ENCODE measurements at regions not wholly inside any gene's neighbourhood (a gene's known extent, or its start where the extent isn't known, plus 50 kb on each side); places are given as distances from the start of the nearest gene placed in this dataset.

- DNase-seq: no peak
Observed at GRCh38 chr1:81128079-81128478, 672.7 kb upstream of the ADGRL2 start.

GRCh38 chr1:81126989-81127581, 673.6 kb upstream of the ADGRL2 start:
- no peak for DNase-seq

GRCh38 chr1:81125672-81126071, 675.1 kb upstream of the ADGRL2 start:
- DNase-seq: no peak

- no peak for DNase-seq
Observed at GRCh38 chr1:81121306-81121705, 679.4 kb upstream of the ADGRL2 start.

- no peak for DNase-seq
Observed at GRCh38 chr1:81119319-81119718, 681.4 kb upstream of the ADGRL2 start.

- no peak for DNase-seq
Observed at GRCh38 chr1:81118550-81118949, 682.2 kb upstream of the ADGRL2 start.

GRCh38 chr1:81115422-81115821, 685.3 kb upstream of the ADGRL2 start:
- no peak for DNase-seq

- no peak for DNase-seq
Observed at GRCh38 chr1:81114191-81114590, 686.5 kb upstream of the ADGRL2 start.

- no peak for DNase-seq
Observed at GRCh38 chr1:81113688-81114087, 687.0 kb upstream of the ADGRL2 start.

GRCh38 chr1:81111818-81112217, 688.9 kb upstream of the ADGRL2 start:
- DNase-seq: no peak

- DNase-seq: no peak
Observed at GRCh38 chr1:81109038-81109437, 691.7 kb upstream of the ADGRL2 start.

GRCh38 chr1:81097860-81098259, 702.9 kb upstream of the ADGRL2 start:
- DNase-seq: no peak

- no peak for DNase-seq
Observed at GRCh38 chr1:81073580-81073979, 727.2 kb upstream of the ADGRL2 start.

- no peak for DNase-seq
Observed at GRCh38 chr1:81071969-81072753, 728.6 kb upstream of the ADGRL2 start.

- DNase-seq: no peak
Observed at GRCh38 chr1:81071072-81071858, 729.5 kb upstream of the ADGRL2 start.

- DNase-seq: no peak
Observed at GRCh38 chr1:81069856-81070255, 730.9 kb upstream of the ADGRL2 start.

- DNase-seq: no peak
Observed at GRCh38 chr1:81068726-81069125, 732.0 kb upstream of the ADGRL2 start.

GRCh38 chr1:81053826-81054225, 746.9 kb upstream of the ADGRL2 start:
- DNase-seq: no peak

- no peak for DNase-seq
Observed at GRCh38 chr1:81052162-81052561, 748.6 kb upstream of the ADGRL2 start.

GRCh38 chr1:81050390-81050789, 750.3 kb upstream of the ADGRL2 start:
- no peak for DNase-seq

- DNase-seq: no peak
Observed at GRCh38 chr1:81044708-81045107, 756.0 kb upstream of the ADGRL2 start.

GRCh38 chr1:81042225-81042624, 758.5 kb upstream of the ADGRL2 start:
- DNase-seq: no peak

- DNase-seq: no peak
Observed at GRCh38 chr1:81034291-81034690, 766.4 kb upstream of the ADGRL2 start.

- DNase-seq: no peak
Observed at GRCh38 chr1:81032973-81033425, 767.7 kb upstream of the ADGRL2 start.

All from bone marrow (tissue), 2 donors.